ENCODE measurements at regions not wholly inside any gene's neighbourhood (a gene's known extent, or its start where the extent isn't known, plus 50 kb on each side); places are given as distances from the start of the nearest gene placed in this dataset.

DNA sequence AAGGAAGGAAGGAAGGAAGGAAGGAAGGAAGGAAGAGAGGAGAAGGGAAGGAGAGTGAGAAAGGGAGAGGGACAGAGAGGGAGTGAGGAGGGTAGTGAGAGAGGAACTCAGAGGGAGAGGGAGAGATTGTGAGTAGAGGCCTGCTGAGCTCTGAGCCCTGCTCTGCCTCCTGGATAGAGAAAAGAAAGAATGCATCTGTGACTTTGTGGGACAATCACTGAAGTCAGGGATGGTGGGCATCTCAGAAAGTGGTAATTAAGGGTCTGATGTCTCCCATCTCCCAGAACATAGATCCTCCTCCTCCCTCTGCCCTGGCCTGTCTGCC lies 142.9 kb upstream of the BANK1 start:
- TF ChIP-seq, protein P1, sequence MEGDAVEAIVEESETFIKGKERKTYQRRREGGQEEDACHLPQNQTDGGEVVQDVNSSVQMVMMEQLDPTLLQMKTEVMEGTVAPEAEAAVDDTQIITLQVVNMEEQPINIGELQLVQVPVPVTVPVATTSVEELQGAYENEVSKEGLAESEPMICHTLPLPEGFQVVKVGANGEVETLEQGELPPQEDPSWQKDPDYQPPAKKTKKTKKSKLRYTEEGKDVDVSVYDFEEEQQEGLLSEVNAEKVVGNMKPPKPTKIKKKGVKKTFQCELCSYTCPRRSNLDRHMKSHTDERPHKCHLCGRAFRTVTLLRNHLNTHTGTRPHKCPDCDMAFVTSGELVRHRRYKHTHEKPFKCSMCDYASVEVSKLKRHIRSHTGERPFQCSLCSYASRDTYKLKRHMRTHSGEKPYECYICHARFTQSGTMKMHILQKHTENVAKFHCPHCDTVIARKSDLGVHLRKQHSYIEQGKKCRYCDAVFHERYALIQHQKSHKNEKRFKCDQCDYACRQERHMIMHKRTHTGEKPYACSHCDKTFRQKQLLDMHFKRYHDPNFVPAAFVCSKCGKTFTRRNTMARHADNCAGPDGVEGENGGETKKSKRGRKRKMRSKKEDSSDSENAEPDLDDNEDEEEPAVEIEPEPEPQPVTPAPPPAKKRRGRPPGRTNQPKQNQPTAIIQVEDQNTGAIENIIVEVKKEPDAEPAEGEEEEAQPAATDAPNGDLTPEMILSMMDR (conservative IDR thresholded peaks at IDR 0.05; ENCODE audit: low read depth, low read length), result no peak
- no peak for TF ChIP-seq EZH2phosphoT487 (IDR thresholded peaks at IDR 0.05; ENCODE audit: borderline replicate concordance, low read length)
- TF ChIP-seq EZH2 (IDR thresholded peaks at IDR 0.05; ENCODE audit: low read length, unreplicated experiment), result no peak

Measured in PC-3 (cell line).